ENCODE measurements at regions not wholly inside any gene's neighbourhood (a gene's known extent, or its start where the extent isn't known, plus 50 kb on each side); places are given as distances from the start of the nearest gene placed in this dataset.

GRCh38 chr1:219687779-219688178 lies 74.9 kb upstream of the ZC3H11B start:
- no peak for TF ChIP-seq ZNF3 (CRISPR knock-in tag; IDR thresholded peaks at IDR 0.05)
- no peak for TF ChIP-seq SP1 (IDR thresholded peaks at IDR 0.05)
- no peak for TF ChIP-seq SP1 (CRISPR knock-in tag; IDR thresholded peaks at IDR 0.05)
- TF ChIP-seq SP2 (CRISPR knock-in tag; IDR thresholded peaks at IDR 0.05), result no peak
- TF ChIP-seq ZNF317 (CRISPR knock-in tag; IDR thresholded peaks at IDR 0.05), result no peak
- TF ChIP-seq STAT5B (CRISPR knock-in tag; IDR thresholded peaks at IDR 0.05), result no peak
- TF ChIP-seq CTCF (CRISPR knock-in tag; IDR thresholded peaks at IDR 0.05), result no peak
- TF ChIP-seq, protein P1, sequence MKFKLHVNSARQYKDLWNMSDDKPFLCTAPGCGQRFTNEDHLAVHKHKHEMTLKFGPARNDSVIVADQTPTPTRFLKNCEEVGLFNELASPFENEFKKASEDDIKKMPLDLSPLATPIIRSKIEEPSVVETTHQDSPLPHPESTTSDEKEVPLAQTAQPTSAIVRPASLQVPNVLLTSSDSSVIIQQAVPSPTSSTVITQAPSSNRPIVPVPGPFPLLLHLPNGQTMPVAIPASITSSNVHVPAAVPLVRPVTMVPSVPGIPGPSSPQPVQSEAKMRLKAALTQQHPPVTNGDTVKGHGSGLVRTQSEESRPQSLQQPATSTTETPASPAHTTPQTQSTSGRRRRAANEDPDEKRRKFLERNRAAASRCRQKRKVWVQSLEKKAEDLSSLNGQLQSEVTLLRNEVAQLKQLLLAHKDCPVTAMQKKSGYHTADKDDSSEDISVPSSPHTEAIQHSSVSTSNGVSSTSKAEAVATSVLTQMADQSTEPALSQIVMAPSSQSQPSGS (CRISPR knock-in tag; IDR thresholded peaks at IDR 0.05), result no peak
- TF ChIP-seq DNMT1 (CRISPR knock-in tag; IDR thresholded peaks at IDR 0.05), result no peak
- TF ChIP-seq ZNF816 (CRISPR knock-in tag; IDR thresholded peaks at IDR 0.05; ENCODE audit: borderline replicate concordance), result no peak
- TF ChIP-seq ZNF775 (CRISPR knock-in tag; IDR thresholded peaks at IDR 0.05; ENCODE audit: borderline replicate concordance), result no peak
- TF ChIP-seq PAX8 (CRISPR knock-in tag; IDR thresholded peaks at IDR 0.05; ENCODE audit: borderline replicate concordance), result no peak
- no peak for TF ChIP-seq HMG20A (CRISPR knock-in tag; IDR thresholded peaks at IDR 0.05; ENCODE audit: borderline replicate concordance)
- no peak for TF ChIP-seq MAFK (conservative IDR thresholded peaks at IDR 0.05 in 1 of 2, IDR thresholded peaks at IDR 0.05 in 1 of 2; ENCODE audit: low read length in 2 of 2)
- no peak for TF ChIP-seq MAFG (CRISPR knock-in tag; IDR thresholded peaks at IDR 0.05)

All from HepG2 (cell line).